ENCODE measurements at regions not wholly inside any gene's neighbourhood (a gene's known extent, or its start where the extent isn't known, plus 50 kb on each side); places are given as distances from the start of the nearest gene placed in this dataset.
"Not testable (repeated sequence)": the region's sequence is repeated elsewhere in the genome, so short reads cannot be mapped to it uniquely, and the experiment has no call there.

GRCh38 chr3:197404030-197404429 is 105.6 kb upstream of the DLG1 start:
- no peak for DNase-seq

GRCh38 chr3:197402401-197402800 is 104.0 kb upstream of the DLG1 start:
- not testable (repeated sequence) for DNase-seq

- DNase-seq: no peak
These were observed 101.1 kb upstream of the DLG1 start for GRCh38 chr3:197399486-197399885.

- no peak for DNase-seq
These were observed 100.0 kb upstream of the DLG1 start for GRCh38 chr3:197398286-197398878.

- DNase-seq: no peak
These were observed 99.4 kb upstream of the DLG1 start for GRCh38 chr3:197397838-197398237.

GRCh38 chr3:197394464-197395321 is 96.3 kb upstream of the DLG1 start:
- no peak for DNase-seq

GRCh38 chr3:197394126-197394463 is 95.7 kb upstream of the DLG1 start:
- DNase-seq: not testable (repeated sequence)

GRCh38 chr3:197393711-197394110 is 95.3 kb upstream of the DLG1 start:
- no peak for DNase-seq

GRCh38 chr3:197392961-197393360 is 94.5 kb upstream of the DLG1 start:
- no peak for DNase-seq

GRCh38 chr3:197381371-197381770 is 83.0 kb upstream of the DLG1 start:
- DNase-seq: no peak

GRCh38 chr3:197380786-197381185 is 82.4 kb upstream of the DLG1 start:
- no peak for DNase-seq

- DNase-seq: no peak
These were observed 80.7 kb upstream of the DLG1 start for GRCh38 chr3:197378985-197379718.

- no peak for DNase-seq
These were observed 78.5 kb upstream of the DLG1 start for GRCh38 chr3:197376735-197377555.

- no peak for DNase-seq
These were observed 77.6 kb upstream of the DLG1 start for GRCh38 chr3:197376020-197376419.

GRCh38 chr3:197375001-197375441 is 76.6 kb upstream of the DLG1 start:
- DNase-seq: no peak

GRCh38 chr3:197373096-197373495 is 74.7 kb upstream of the DLG1 start:
- no peak for DNase-seq

- DNase-seq: no peak
These were observed 73.7 kb upstream of the DLG1 start for GRCh38 chr3:197372047-197372661.

- no peak for DNase-seq
These were observed 73.2 kb upstream of the DLG1 start for GRCh38 chr3:197371591-197372046.

GRCh38 chr3:197369545-197369944 is 71.1 kb upstream of the DLG1 start:
- DNase-seq: no peak

GRCh38 chr3:197368821-197369220 is 70.4 kb upstream of the DLG1 start:
- no peak for DNase-seq

GRCh38 chr3:197368330-197368729 is 69.9 kb upstream of the DLG1 start:
- DNase-seq: no peak

- DNase-seq: no peak
These were observed 68.8 kb upstream of the DLG1 start for GRCh38 chr3:197367081-197367780.
